HCT116 (cell line): ENCODE measurements at regions not wholly inside any gene's neighbourhood (a gene's known extent, or its start where the extent isn't known, plus 50 kb on each side); places are given as distances from the start of the nearest gene placed in this dataset.

ENCODE experiments used
- ATAC-seq: fragments of 200-7000 bp; cut with Tn5 transposase; 2 replicates; pipeline ENCODE4 v1.9.1; 2020; ENCODE audit warnings: mild to moderate bottlenecking, moderate library complexity
- BruUV-seq: library from RNA; stranded (reverse); fragments of 400-500 nt; replicated peaks from 2 replicates; lab custom pipeline; 2021; lab: Mats Ljungman, UMichigan
- CTCF ChIA-PET: fragments of 300-600 bp; sonication (Branson Sonifier 250); formaldehyde crosslinking; loops from one replicate; lab custom pipeline; 2021; ENCODE audit warnings: antibody characterized with exemption; lab: Charles Lee
- POLR2A ChIA-PET: fragments of 300-600, 350-600 bp; sonication (Branson Sonifier 250); formaldehyde crosslinking; loops from one replicate; lab custom pipeline; 2021; ENCODE audit warnings: antibody characterized with exemption; lab: Charles Lee
- RAD21 ChIA-PET, 2 experiments: fragments of 300-600 bp; sonication (Branson Sonifier 250); formaldehyde crosslinking; loops; one replicate each; lab custom pipeline; 2023; ENCODE audit warnings: low total read pairs in 2 of 2; ENCODE audit not compliant: uncharacterized antibody in 2 of 2, unreplicated experiment in 2 of 2, low non-redundant PET in 1 of 2; lab: Charles Lee
- DNase-seq: peaks from one replicate; pipeline ENCODE4 v3.0.0-alpha.2; 2010; ENCODE audit warnings: low read depth, low spot score
- H2AFZ ChIP-seq: fragments of 200-600 bp; shearing (Covaris generic), sonication (generic); 2 replicates; pipeline ENCODE4 v1.6.1; 2017; ENCODE audit warnings: low read depth, mixed run types, mixed read lengths, antibody characterized with exemption, low read length; ENCODE audit not compliant: poor library complexity, severe bottlenecking
- H3K27ac ChIP-seq: 2 replicates; pipeline ENCODE4 v1.5.1; 2012; ENCODE audit warnings: low read depth, low read length
- H3K27me3 ChIP-seq: fragments of 200-600 bp; sonication (generic); 2 replicates; pipeline ENCODE4 v1.6.1; 2016; ENCODE audit warnings: mixed run types, low read length, mixed read lengths; ENCODE audit not compliant: insufficient read depth
- H3K36me3 ChIP-seq, 2 experiments: fragments of 200-500 bp in 1 of 2; fragments of 200-600 bp in 1 of 2; sonication (Bioruptor generic) in 1 of 2; sonication (generic) in 1 of 2; 2 replicates each; pipeline versions ENCODE4 v1.5.1 to v1.6.1; 2014 to 2016; ENCODE audit warnings: low read length in 2 of 2, inconsistent platforms in 1 of 2, mixed read lengths in 1 of 2, mixed run types in 1 of 2; ENCODE audit not compliant: insufficient read depth in 2 of 2, control insufficient read depth in 1 of 2
- H3K4me1 ChIP-seq, 2 experiments: fragments of 200-600 bp in 1 of 2; sonication (generic) in 1 of 2; 2 replicates each; pipeline versions ENCODE4 v1.5.1 to v1.6.1; 2012 to 2017; ENCODE audit warnings: low read length in 2 of 2, inconsistent platforms in 1 of 2, mild to moderate bottlenecking in 1 of 2, mixed read lengths in 1 of 2, mixed run types in 1 of 2, moderate library complexity in 1 of 2; ENCODE audit not compliant: insufficient read depth in 2 of 2, control insufficient read depth in 1 of 2
- H3K4me2 ChIP-seq: fragments of 200-600 bp; sonication (generic); 2 replicates; pipeline ENCODE4 v1.6.1; 2017; ENCODE audit warnings: mixed run types, low read length, mixed read lengths
- H3K4me3 ChIP-seq, 2 experiments: fragments of 200-600 bp in 1 of 2; sonication (generic) in 1 of 2; replicated peaks in 1 of 2; 2 replicates each; pipeline ENCODE4 v1.5.1; 2011 to 2016; ENCODE audit warnings: low read length in 2 of 2, control low read depth in 1 of 2, low read depth in 1 of 2, mild to moderate bottlenecking in 1 of 2, mixed read lengths in 1 of 2, mixed run types in 1 of 2
- H3K79me2 ChIP-seq: fragments of 200-600 bp; sonication (generic); 2 replicates; pipeline ENCODE4 v1.6.1; 2017; ENCODE audit warnings: mild to moderate bottlenecking, mixed run types, low read length, moderate library complexity, mixed read lengths; ENCODE audit not compliant: insufficient read depth
- H3K9ac ChIP-seq: fragments of 200-600 bp; sonication (generic); 2 replicates; pipeline ENCODE4 v1.6.1; 2016; ENCODE audit warnings: low read length, mixed read lengths
- H3K9me2 ChIP-seq: fragments of 200-600 bp; sonication (generic), shearing (Covaris generic); 2 replicates; pipeline ENCODE4 v1.6.1; 2017; ENCODE audit warnings: mixed run types, mild to moderate bottlenecking, moderate library complexity; ENCODE audit not compliant: insufficient read depth
- H3K9me3 ChIP-seq, 2 experiments: fragments of 200-500 bp in 1 of 2; fragments of 200-600 bp in 1 of 2; sonication (Bioruptor generic) in 1 of 2; sonication (generic) in 1 of 2; 2 replicates each; pipeline ENCODE4 v1.6.1; 2014 to 2017; ENCODE audit warnings: low read length in 2 of 2, mixed read lengths in 2 of 2, inconsistent platforms in 1 of 2, low read depth in 1 of 2, mild to moderate bottlenecking in 1 of 2, mixed run types in 1 of 2, moderate library complexity in 1 of 2; ENCODE audit not compliant: control insufficient read depth in 1 of 2, insufficient read depth in 1 of 2
- H4K20me1 ChIP-seq: fragments of 200-600 bp; sonication (generic), shearing (Covaris generic); 2 replicates; pipeline ENCODE4 v1.6.1; 2017; ENCODE audit warnings: mixed run types, mild to moderate bottlenecking, moderate library complexity; ENCODE audit not compliant: insufficient read depth
- CBX3 ChIP-seq: IDR thresholded peaks from 2 replicates; pipeline ENCODE4 v1.6.1; 2012; ENCODE audit warnings: low read depth
- EGR1 ChIP-seq: IDR thresholded peaks from 2 replicates; pipeline ENCODE4 v1.6.1; 2012; ENCODE audit warnings: low read depth
- EZH2 ChIP-seq: fragments of 200-600 bp; sonication (generic); IDR thresholded peaks from 2 replicates; pipeline ENCODE4 v1.6.1; 2017; ENCODE audit warnings: antibody characterized with exemption, mixed run types
- EZH2phosphoT487 ChIP-seq: fragments of 200-600 bp; IDR thresholded peaks from 2 replicates; pipeline ENCODE4 v1.6.1; 2018; ENCODE audit warnings: antibody characterized with exemption, borderline replicate concordance
- POLR2AphosphoS5 ChIP-seq: IDR thresholded peaks from 2 replicates; pipeline ENCODE4 v1.6.1; 2011; ENCODE audit warnings: mild to moderate bottlenecking, low read depth, low read length, moderate library complexity
- RAD21 ChIP-seq: IDR thresholded peaks from 2 replicates; pipeline ENCODE4 v1.6.1; 2012; ENCODE audit warnings: low read depth, mild to moderate bottlenecking
- SP1 ChIP-seq: IDR thresholded peaks from 2 replicates; pipeline ENCODE4 v1.6.1; 2012; ENCODE audit warnings: low read depth
- SRF ChIP-seq: IDR thresholded peaks from 2 replicates; pipeline ENCODE4 v1.6.1; 2012; ENCODE audit warnings: low read depth
- YY1 ChIP-seq: IDR thresholded peaks from 2 replicates; pipeline ENCODE4 v1.6.1; 2011; ENCODE audit warnings: low read length, low read depth, moderate library complexity, mild to moderate bottlenecking; ENCODE audit not compliant: insufficient replicate concordance; ENCODE audit errors: extremely low read depth
- intact Hi-C: fragments of 100-400 bp; cut with micrococcal nuclease; formaldehyde crosslinking; loops from 2 replicates; pipeline ENCODE4 v1.10.0; 2022
- TF ChIP-seq, protein P1 (sequence below): IDR thresholded peaks from 2 replicates; pipeline ENCODE4 v1.6.1; 2012
- TF ChIP-seq, protein P2 (sequence below): IDR thresholded peaks from 2 replicates; pipeline ENCODE4 v1.6.1; 2012; ENCODE audit warnings: low read depth

DNA sequence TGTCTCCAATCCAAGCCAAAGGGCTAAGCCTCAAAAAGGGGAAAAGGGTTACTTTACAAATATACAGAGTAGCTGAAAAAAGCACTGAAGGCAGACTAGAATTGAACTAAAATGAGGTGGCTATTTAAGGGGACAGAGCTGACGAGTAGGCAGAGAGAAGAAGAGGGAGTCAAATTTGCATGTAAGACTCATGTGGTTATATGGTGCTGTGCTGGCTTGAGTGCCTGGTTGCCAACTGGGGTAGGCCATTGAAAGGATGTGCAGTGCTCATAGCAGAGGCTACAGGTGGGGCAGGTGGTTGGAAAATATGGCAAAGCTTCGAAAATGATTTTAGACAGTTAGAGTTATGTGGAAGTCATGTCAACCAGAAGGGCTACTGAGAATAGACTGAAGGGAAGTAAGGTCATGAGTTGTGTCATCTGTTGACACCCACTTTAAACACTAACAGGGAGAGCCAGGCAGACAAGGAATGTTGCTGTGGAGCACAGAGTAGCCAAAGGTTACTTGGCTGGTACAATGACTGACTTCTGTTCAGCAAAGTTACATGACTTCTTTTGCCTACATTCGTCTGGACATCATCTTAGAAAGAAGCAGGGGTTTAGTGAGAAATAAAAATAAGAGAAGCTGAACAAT, 1210.4 kb downstream of the ADGRL3 start:
- no peaks in the 10 kb centered on the region for H3K79me2 ChIP-seq
- POLR2A ChIA-PET: no interaction called here
- H3K4me2 ChIP-seq: no peak overlapping the region
- no peak for DNase-seq
- H3K27ac ChIP-seq: no peak overlapping the region
- H3K9ac ChIP-seq: no peak overlapping the region
- no peaks in the 10 kb centered on the region for H3K36me3 ChIP-seq
- H3K4me1 ChIP-seq: no peaks in the 10 kb centered on the region
- no peaks in the 10 kb centered on the region for H4K20me1 ChIP-seq
- H2AFZ ChIP-seq: no peak overlapping the region
- RAD21 ChIA-PET: no interaction called here
- intact Hi-C loops: no loop called here
- TF ChIP-seq, protein P1, sequence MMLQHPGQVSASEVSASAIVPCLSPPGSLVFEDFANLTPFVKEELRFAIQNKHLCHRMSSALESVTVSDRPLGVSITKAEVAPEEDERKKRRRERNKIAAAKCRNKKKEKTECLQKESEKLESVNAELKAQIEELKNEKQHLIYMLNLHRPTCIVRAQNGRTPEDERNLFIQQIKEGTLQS: no peak
- TF ChIP-seq POLR2AphosphoS5: no peak
- TF ChIP-seq EZH2: no peak
- TF ChIP-seq YY1: no peak
- TF ChIP-seq, all 23 proteins: peak for 0
- no TSS peak for BruUV-seq
- Histone ChIP-seq H3K27me3 (no peaks in the 10 kb centered on the region), H3K4me3 (no peak overlapping the region), H3K9me2 (no peaks in the 10 kb centered on the region), H3K9me3 (peaks cover 3 to 16% of the 10 kb centered on the region in 2 experiments; a peak in 2 of 4 replicates)
- CTCF ChIA-PET: no interaction called here
- no peak for ATAC-seq

DNA sequence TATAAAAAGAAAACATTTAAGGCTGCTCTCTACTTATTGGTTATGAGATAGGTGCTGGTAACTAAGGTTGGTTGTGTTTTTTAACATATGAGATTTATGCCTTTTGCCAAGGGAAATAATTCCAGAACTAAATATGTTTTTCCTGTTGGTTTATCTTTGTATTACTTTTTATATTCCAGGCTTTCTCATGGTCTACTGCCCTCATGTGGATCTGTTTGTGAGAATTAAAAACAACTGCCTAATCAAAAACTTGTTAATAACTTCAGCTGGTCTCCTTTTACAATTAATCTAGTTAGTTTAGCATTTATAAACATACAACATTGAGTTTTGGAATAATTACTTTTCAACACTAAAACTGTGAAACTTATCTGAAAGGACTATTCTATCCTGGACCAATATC, 1208.3 kb downstream of the ADGRL3 start:
- no peaks in the 10 kb centered on the region for H4K20me1 ChIP-seq

More for the DNA sequence above, 1208.3 kb downstream of the ADGRL3 start:
- POLR2A ChIA-PET: no interaction called here
- Histone ChIP-seq H3K9ac (no peak overlapping the region), H3K27me3 (no peaks in the 10 kb centered on the region), H3K9me2 (no peaks in the 10 kb centered on the region), H3K79me2 (no peaks in the 10 kb centered on the region), H3K27ac (no peak overlapping the region), H3K4me3 (no peak overlapping the region), H3K9me3 (peaks cover 10 to 16% of the 10 kb centered on the region in 2 experiments; a peak in 2 of 4 replicates), H3K4me1 (no peaks in the 10 kb centered on the region), H2AFZ (no peak overlapping the region), H3K36me3 (no peaks in the 10 kb centered on the region), H3K4me2 (no peak overlapping the region)
- CTCF ChIA-PET: no interaction called here
- no peak for ATAC-seq
- no peak for DNase-seq
- RAD21 ChIA-PET: no interaction called here
- intact Hi-C loops: no loop called here
- no TSS peak for BruUV-seq
- TF ChIP-seq CBX3 (no peak), EGR1 (no peak), SP1 (no peak), YY1 (no peak), RAD21 (no peak), EZH2phosphoT487 (no peak), SRF (no peak), EZH2 (no peak)
- TF ChIP-seq, protein P1: no peak
- TF ChIP-seq, protein P2, sequence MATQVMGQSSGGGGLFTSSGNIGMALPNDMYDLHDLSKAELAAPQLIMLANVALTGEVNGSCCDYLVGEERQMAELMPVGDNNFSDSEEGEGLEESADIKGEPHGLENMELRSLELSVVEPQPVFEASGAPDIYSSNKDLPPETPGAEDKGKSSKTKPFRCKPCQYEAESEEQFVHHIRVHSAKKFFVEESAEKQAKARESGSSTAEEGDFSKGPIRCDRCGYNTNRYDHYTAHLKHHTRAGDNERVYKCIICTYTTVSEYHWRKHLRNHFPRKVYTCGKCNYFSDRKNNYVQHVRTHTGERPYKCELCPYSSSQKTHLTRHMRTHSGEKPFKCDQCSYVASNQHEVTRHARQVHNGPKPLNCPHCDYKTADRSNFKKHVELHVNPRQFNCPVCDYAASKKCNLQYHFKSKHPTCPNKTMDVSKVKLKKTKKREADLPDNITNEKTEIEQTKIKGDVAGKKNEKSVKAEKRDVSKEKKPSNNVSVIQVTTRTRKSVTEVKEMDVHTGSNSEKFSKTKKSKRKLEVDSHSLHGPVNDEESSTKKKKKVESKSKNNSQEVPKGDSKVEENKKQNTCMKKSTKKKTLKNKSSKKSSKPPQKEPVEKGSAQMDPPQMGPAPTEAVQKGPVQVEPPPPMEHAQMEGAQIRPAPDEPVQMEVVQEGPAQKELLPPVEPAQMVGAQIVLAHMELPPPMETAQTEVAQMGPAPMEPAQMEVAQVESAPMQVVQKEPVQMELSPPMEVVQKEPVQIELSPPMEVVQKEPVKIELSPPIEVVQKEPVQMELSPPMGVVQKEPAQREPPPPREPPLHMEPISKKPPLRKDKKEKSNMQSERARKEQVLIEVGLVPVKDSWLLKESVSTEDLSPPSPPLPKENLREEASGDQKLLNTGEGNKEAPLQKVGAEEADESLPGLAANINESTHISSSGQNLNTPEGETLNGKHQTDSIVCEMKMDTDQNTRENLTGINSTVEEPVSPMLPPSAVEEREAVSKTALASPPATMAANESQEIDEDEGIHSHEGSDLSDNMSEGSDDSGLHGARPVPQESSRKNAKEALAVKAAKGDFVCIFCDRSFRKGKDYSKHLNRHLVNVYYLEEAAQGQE: no peak
